MM.1S (cell line): ENCODE measurements at regions not wholly inside any gene's neighbourhood (a gene's known extent, or its start where the extent isn't known, plus 50 kb on each side); places are given as distances from the start of the nearest gene placed in this dataset.

ENCODE experiments used
- DNase-seq: peaks from one replicate; pipeline ENCODE4 v3.0.0-alpha.2; 2015
- H2AFZ ChIP-seq: fragments of 300-600 bp; sonication (generic); 2 replicates; pipeline ENCODE4 v1.6.0; 2016; ENCODE audit warnings: antibody characterized with exemption, low read length
- H3F3A ChIP-seq: fragments of 300-600 bp; sonication (generic); 2 replicates; pipeline ENCODE4 v1.6.1; 2016; ENCODE audit warnings: mild to moderate bottlenecking, antibody characterized with exemption, low read length, moderate library complexity, mixed read lengths; ENCODE audit not compliant: insufficient read depth
- H3K27ac ChIP-seq: fragments of 300-600 bp; sonication (generic); 2 replicates; pipeline ENCODE4 v1.5.1; 2016; ENCODE audit warnings: mild to moderate bottlenecking, low read length
- H3K27me3 ChIP-seq: fragments of 300-600 bp; sonication (generic); replicated peaks from 2 replicates; pipeline ENCODE4 v1.6.0; 2016; ENCODE audit warnings: low read length; ENCODE audit not compliant: insufficient read depth
- H3K36me3 ChIP-seq: fragments of 300-600 bp; sonication (generic); replicated peaks from 2 replicates; pipeline ENCODE4 v1.6.1; 2016; ENCODE audit warnings: mild to moderate bottlenecking, low read length, mixed read lengths; ENCODE audit not compliant: insufficient read depth
- H3K4me1 ChIP-seq: fragments of 300-600 bp; sonication (generic); 2 replicates; pipeline ENCODE4 v1.6.1; 2016; ENCODE audit warnings: low read length, mixed read lengths
- H3K4me2 ChIP-seq: fragments of 300-600 bp; sonication (generic); 2 replicates; pipeline ENCODE4 v1.6.0; 2016; ENCODE audit warnings: low read depth, low read length
- H3K4me3 ChIP-seq: fragments of 300-600 bp; sonication (generic); 2 replicates; pipeline ENCODE4 v1.5.1; 2016; ENCODE audit warnings: low read length, mixed read lengths
- H3K79me2 ChIP-seq: fragments of 300-600 bp; sonication (generic); 2 replicates; pipeline ENCODE4 v1.6.1; 2016; ENCODE audit warnings: mixed run types, low read length, mixed read lengths
- H3K9ac ChIP-seq: fragments of 300-600 bp; sonication (generic); 2 replicates; pipeline ENCODE4 v1.6.1; 2016; ENCODE audit warnings: low read length, mixed read lengths
- H3K9me2 ChIP-seq: fragments of 300-600 bp; sonication (generic); replicated peaks from 2 replicates; pipeline ENCODE4 v1.6.1; 2016; ENCODE audit warnings: mild to moderate bottlenecking, low read length, mixed read lengths; ENCODE audit not compliant: insufficient read depth
- H3K9me3 ChIP-seq: fragments of 300-600 bp; sonication (generic); replicated peaks from 2 replicates; pipeline ENCODE4 v1.6.1; 2016; ENCODE audit warnings: mild to moderate bottlenecking, low read length, mixed read lengths; ENCODE audit not compliant: insufficient read depth
- H4K20me1 ChIP-seq: fragments of 300-600 bp; sonication (generic); 2 replicates; pipeline ENCODE4 v1.6.1; 2016; ENCODE audit warnings: mild to moderate bottlenecking, low read length, moderate library complexity, mixed read lengths; ENCODE audit not compliant: insufficient read depth
- CTCF ChIP-seq: fragments of 300-600 bp; sonication (generic); IDR thresholded peaks from 2 replicates; pipeline ENCODE4 v1.5.1; 2016; ENCODE audit warnings: antibody characterized with exemption, low read length, mixed read lengths
- EZH2 ChIP-seq: fragments of 300-600 bp; sonication (generic); optimal IDR thresholded peaks from 2 replicates; pipeline ENCODE3; 2017; ENCODE audit warnings: low read depth, mild to moderate bottlenecking, antibody characterized with exemption, low read length, mixed read lengths
- EZH2phosphoT487 ChIP-seq: fragments of 300-600 bp; sonication (generic); IDR thresholded peaks from 2 replicates; pipeline ENCODE4 v1.6.1; 2018; ENCODE audit warnings: antibody characterized with exemption, low read length

- H3F3A ChIP-seq, result no peaks in the 10 kb centered on the region
- TF ChIP-seq CTCF (no peak), EZH2phosphoT487 (no peak), EZH2 (no peak)
- H3K4me3 ChIP-seq, result no peak overlapping the region
- no peaks in the 10 kb centered on the region for H3K36me3 ChIP-seq
- H3K27ac ChIP-seq, result no peak overlapping the region
- H3K9me3 ChIP-seq, result no peaks in the 10 kb centered on the region
- DNase-seq, result no peak
- no peaks in the 10 kb centered on the region for H3K27me3 ChIP-seq
- H3K4me1 ChIP-seq, result no peaks in the 10 kb centered on the region
- no peak overlapping the region for H2AFZ ChIP-seq
- H3K9ac ChIP-seq, result no peak overlapping the region
- no peaks in the 10 kb centered on the region for H4K20me1 ChIP-seq
- H3K9me2 ChIP-seq, result no peaks in the 10 kb centered on the region
- no peak overlapping the region for H3K4me2 ChIP-seq
- no peaks in the 10 kb centered on the region for H3K79me2 ChIP-seq
Measured at GRCh38 chr2:33777786-33778185, 178.7 kb upstream of the FAM98A start.

DNA sequence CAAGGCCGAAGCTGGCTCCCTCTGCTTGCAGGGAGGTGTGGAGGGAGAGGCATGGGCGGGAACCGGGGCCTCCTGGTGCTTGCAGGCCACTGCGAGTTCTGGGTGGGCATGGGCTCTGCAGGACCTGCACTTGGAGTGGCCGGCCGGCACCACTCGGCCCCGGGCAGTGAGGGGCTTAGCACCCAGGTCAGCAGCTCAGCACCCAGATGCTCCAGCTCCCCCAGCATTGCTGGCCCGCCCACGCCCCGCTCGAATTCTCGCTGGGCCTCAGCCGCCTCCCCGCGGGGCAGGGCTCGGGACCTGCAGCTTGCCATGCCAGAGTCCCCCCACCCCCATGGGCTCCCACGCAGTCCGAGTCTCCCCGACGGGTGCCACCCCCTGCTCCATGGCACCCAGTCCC lies 176.2 kb upstream of the FAM98A start:
- Histone ChIP-seq H3K9me3 (no peaks in the 10 kb centered on the region), H3K27me3 (no peaks in the 10 kb centered on the region), H3F3A (no peaks in the 10 kb centered on the region), H3K36me3 (no peaks in the 10 kb centered on the region), H3K27ac (no peak overlapping the region), H3K4me1 (no peaks in the 10 kb centered on the region), H3K79me2 (no peaks in the 10 kb centered on the region), H2AFZ (no peak overlapping the region), H4K20me1 (no peaks in the 10 kb centered on the region), H3K4me2 (no peak overlapping the region), H3K4me3 (no peak overlapping the region), H3K9me2 (no peaks in the 10 kb centered on the region), H3K9ac (no peak overlapping the region)
- TF ChIP-seq EZH2 (no peak), EZH2phosphoT487 (no peak), CTCF (no peak)
- DNase-seq, result no peak

GRCh38 chr2:33770023-33770422 lies 170.9 kb upstream of the FAM98A start:
- Histone ChIP-seq H3K27ac (no peak overlapping the region), H4K20me1 (no peaks in the 10 kb centered on the region), H3K9ac (no peak overlapping the region), H3K79me2 (no peaks in the 10 kb centered on the region), H3K9me2 (no peaks in the 10 kb centered on the region), H3K4me1 (no peaks in the 10 kb centered on the region), H3F3A (no peaks in the 10 kb centered on the region), H2AFZ (no peak overlapping the region), H3K4me3 (no peak overlapping the region), H3K4me2 (no peak overlapping the region), H3K36me3 (no peaks in the 10 kb centered on the region), H3K9me3 (no peaks in the 10 kb centered on the region), H3K27me3 (no peaks in the 10 kb centered on the region)
- TF ChIP-seq EZH2 (no peak), CTCF (no peak), EZH2phosphoT487 (no peak)
- no peak for DNase-seq

DNA sequence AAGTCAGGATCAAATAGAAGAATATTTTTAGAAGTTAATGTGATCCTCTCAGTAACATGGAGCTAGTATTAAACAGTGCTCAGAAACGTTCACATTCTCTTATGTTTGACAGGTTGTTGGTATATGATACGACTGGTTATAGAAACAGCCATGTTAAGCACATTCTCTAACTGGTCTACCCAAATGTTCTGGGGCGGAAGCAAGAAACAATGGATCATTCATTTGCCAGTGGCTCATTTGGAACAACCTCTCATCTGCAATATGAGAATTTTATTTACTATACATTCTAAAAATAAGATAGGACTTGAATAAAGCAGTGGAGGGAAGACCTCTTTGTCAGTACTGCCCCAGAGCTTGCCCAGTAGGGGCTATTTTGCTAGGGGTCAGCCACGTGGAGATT lies 167.1 kb upstream of the FAM98A start:
- H3K36me3 ChIP-seq, result no peaks in the 10 kb centered on the region
- no peaks in the 10 kb centered on the region for H3K27me3 ChIP-seq
- DNase-seq, result no peak
- H3K79me2 ChIP-seq, result no peaks in the 10 kb centered on the region
- TF ChIP-seq EZH2, result no peak
- TF ChIP-seq CTCF, result no peak
- no peak for TF ChIP-seq EZH2phosphoT487
- H3K4me2 ChIP-seq, result no peak overlapping the region
- H3F3A ChIP-seq, result no peaks in the 10 kb centered on the region
- no peaks in the 10 kb centered on the region for H3K9me3 ChIP-seq
- no peaks in the 10 kb centered on the region for H3K9me2 ChIP-seq
- no peak overlapping the region for H3K27ac ChIP-seq
- H3K4me1 ChIP-seq, result no peaks in the 10 kb centered on the region
- H3K9ac ChIP-seq, result no peak overlapping the region
- H2AFZ ChIP-seq, result no peak overlapping the region
- H3K4me3 ChIP-seq, result no peak overlapping the region
- no peaks in the 10 kb centered on the region for H4K20me1 ChIP-seq
